Left ventricle myocardium inferior (tissue), 1 donor: ENCODE measurements at regions not wholly inside any gene's neighbourhood (a gene's known extent, or its start where the extent isn't known, plus 50 kb on each side); places are given as distances from the start of the nearest gene placed in this dataset.

Source experiments
- DNase-seq: peaks from one replicate; pipeline ENCODE4 v3.0.0-alpha.2; 2020
- H3K27ac ChIP-seq: fragments of 200-600 bp; replicated peaks from 2 replicates; pipeline ENCODE4 v1.8.0; 2021
- H3K27me3 ChIP-seq: fragments of 200-600 bp; 2 replicates; pipeline ENCODE4 v1.8.0; 2021; ENCODE audit warnings: low read depth
- H3K36me3 ChIP-seq: fragments of 200-600 bp; 2 replicates; pipeline ENCODE4 v1.8.0; 2021
- H3K4me1 ChIP-seq: fragments of 200-600 bp; 2 replicates; pipeline ENCODE4 v1.8.0; 2021
- H3K4me3 ChIP-seq: fragments of 200-600 bp; 2 replicates; pipeline ENCODE4 v1.8.0; 2021; ENCODE audit warnings: mild to moderate bottlenecking, moderate library complexity
- H3K9me3 ChIP-seq: fragments of 200-600 bp; replicated peaks from 2 replicates; pipeline ENCODE4 v1.8.0; 2021
- intact Hi-C: fragments of 100-400 bp; cut with micrococcal nuclease; formaldehyde crosslinking; loops from one replicate; pipeline ENCODE4 v1.11.0; 2022
- TF ChIP-seq, protein P1 (sequence below): fragments of 200-600 bp; IDR thresholded peaks from 2 replicates; pipeline ENCODE4 v1.8.0; 2021; ENCODE audit warnings: antibody characterized with exemption, mild to moderate bottlenecking, borderline replicate concordance
- donor health status: DM: no; HTN: yes; CAD: no; lungs with severe emphysema.

DNA sequence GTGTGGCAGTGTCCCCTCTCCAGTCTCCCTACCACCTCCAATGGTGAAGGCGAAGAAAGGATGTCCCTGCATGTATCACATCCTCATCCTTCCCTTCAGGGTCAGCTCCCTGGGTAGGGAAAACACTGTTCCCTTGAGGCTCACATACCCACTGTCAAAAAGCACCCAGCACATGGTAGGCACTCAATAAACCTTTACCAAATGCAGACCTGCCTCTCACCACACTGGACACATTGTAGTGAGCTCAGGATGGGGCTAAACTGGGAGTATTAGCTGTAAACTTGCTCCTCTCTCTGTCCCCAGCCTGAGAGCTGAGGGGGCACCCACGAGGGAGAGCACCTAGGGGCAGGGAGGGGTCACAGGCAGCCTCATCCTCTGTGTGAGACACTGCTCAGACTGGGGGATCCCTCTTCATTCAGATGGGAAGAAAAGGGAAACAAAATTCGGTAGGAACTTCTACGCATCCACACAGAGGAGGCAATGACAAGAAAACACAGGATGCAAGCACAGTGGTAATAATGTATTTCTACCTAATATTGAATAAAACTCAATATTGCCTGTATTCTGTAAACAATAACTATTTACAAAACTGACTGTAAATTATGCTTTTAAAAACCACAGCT is 101.6 kb upstream of the TOP3B start:
- peaks cover 76% of the 10 kb centered on the region for H3K27me3 ChIP-seq
- H3K9me3 ChIP-seq: no peaks in the 10 kb centered on the region
- peaks cover 5% of the 10 kb centered on the region for H3K4me1 ChIP-seq
- intact Hi-C loops: no loop called here
- H3K27ac ChIP-seq: no peak overlapping the region
- no peak overlapping the region for H3K4me3 ChIP-seq
- H3K36me3 ChIP-seq: no peaks in the 10 kb centered on the region
- TF ChIP-seq, protein P1, sequence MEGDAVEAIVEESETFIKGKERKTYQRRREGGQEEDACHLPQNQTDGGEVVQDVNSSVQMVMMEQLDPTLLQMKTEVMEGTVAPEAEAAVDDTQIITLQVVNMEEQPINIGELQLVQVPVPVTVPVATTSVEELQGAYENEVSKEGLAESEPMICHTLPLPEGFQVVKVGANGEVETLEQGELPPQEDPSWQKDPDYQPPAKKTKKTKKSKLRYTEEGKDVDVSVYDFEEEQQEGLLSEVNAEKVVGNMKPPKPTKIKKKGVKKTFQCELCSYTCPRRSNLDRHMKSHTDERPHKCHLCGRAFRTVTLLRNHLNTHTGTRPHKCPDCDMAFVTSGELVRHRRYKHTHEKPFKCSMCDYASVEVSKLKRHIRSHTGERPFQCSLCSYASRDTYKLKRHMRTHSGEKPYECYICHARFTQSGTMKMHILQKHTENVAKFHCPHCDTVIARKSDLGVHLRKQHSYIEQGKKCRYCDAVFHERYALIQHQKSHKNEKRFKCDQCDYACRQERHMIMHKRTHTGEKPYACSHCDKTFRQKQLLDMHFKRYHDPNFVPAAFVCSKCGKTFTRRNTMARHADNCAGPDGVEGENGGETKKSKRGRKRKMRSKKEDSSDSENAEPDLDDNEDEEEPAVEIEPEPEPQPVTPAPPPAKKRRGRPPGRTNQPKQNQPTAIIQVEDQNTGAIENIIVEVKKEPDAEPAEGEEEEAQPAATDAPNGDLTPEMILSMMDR: no peak
- DNase-seq: no peak

DNA sequence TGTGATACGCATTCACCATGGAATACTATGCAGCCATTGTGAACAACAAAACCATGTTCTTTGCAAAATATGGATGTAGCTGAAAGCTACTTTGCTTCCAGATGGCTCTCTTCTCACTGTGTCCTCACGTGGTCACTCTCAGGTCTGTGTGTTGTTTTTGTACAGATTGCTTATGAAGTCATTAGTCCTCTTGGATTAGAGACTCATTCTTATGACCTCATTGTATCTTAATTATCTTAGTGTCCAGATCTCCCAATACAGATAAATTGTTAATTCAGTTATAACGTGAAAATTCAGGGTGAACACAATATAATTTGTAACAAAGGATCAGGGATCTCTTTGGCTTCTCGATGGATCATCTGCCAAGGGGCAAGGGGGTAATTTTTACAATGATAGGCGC is 100.4 kb upstream of the TOP3B start:
- peaks cover 76% of the 10 kb centered on the region for H3K27me3 ChIP-seq
- no peak overlapping the region for H3K4me3 ChIP-seq
- no peaks in the 10 kb centered on the region for H3K36me3 ChIP-seq
- intact Hi-C loops: no loop called here
- TF ChIP-seq, protein P1: no peak
- no peak for DNase-seq
- H3K27ac ChIP-seq: no peak overlapping the region
- no peaks in the 10 kb centered on the region for H3K9me3 ChIP-seq
- peaks cover 5% of the 10 kb centered on the region for H3K4me1 ChIP-seq

DNA sequence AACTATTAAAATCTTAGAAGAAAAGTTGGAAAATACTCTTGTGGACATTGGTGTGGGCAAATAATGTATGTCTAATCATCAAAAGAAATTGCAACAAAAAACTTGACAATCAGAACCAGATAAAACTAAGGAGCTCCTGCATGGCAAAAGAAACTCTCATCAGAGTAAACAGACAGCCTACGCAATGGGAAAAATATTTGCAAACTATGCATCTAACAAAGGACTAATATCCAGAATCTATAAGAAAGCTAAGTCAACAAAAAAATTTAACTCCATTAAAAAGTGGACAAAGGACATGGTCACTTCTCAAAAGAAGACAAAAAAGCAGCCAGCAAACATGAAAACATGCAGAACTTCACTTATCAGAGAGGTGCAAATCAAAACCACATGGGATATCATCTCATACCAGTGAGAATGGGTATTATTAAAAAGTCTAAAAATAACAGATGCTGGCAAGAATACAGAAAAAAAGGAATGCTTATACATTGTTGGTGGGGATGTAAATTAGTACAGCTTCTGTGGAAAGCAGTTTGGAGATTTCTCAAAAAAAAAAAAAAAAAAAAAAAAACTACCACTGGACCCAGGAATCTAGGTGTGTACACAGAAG is 99.7 kb upstream of the TOP3B start:
- no peak for DNase-seq
- intact Hi-C loops: no loop called here
- no peak overlapping the region for H3K4me3 ChIP-seq
- no peaks in the 10 kb centered on the region for H3K9me3 ChIP-seq
- no peaks in the 10 kb centered on the region for H3K36me3 ChIP-seq
- peaks cover 5% of the 10 kb centered on the region for H3K4me1 ChIP-seq
- peaks cover 81% of the 10 kb centered on the region for H3K27me3 ChIP-seq
- TF ChIP-seq, protein P1: no peak
- H3K27ac ChIP-seq: no peak overlapping the region

DNA sequence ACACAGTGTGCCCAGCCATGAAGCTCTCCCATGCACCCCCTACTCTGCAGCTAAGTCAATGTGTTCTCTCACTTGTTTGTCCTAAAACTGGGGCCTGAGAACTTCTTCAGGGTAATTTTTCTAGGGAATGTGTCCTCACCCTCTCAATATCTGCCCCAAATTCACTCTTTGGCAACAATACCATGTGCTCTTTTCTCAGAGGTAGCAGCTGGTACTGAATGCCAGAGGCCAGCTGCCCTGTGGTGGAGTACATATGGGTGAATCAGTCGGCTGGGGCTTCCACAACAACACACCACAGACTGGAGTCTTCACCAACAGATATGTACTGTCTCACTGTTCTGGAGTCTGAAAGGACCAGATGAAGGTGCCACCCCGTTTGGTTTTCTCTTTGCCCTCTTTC is 97.7 kb upstream of the TOP3B start:
- TF ChIP-seq, protein P1: no peak
- no peak for DNase-seq
- Histone ChIP-seq H3K4me3 (no peak overlapping the region), H3K27ac (no peak overlapping the region), H3K4me1 (no peaks in the 10 kb centered on the region), H3K9me3 (no peaks in the 10 kb centered on the region), H3K27me3 (peaks cover 96% of the 10 kb centered on the region), H3K36me3 (no peaks in the 10 kb centered on the region)
- intact Hi-C loops: no loop called here

DNA sequence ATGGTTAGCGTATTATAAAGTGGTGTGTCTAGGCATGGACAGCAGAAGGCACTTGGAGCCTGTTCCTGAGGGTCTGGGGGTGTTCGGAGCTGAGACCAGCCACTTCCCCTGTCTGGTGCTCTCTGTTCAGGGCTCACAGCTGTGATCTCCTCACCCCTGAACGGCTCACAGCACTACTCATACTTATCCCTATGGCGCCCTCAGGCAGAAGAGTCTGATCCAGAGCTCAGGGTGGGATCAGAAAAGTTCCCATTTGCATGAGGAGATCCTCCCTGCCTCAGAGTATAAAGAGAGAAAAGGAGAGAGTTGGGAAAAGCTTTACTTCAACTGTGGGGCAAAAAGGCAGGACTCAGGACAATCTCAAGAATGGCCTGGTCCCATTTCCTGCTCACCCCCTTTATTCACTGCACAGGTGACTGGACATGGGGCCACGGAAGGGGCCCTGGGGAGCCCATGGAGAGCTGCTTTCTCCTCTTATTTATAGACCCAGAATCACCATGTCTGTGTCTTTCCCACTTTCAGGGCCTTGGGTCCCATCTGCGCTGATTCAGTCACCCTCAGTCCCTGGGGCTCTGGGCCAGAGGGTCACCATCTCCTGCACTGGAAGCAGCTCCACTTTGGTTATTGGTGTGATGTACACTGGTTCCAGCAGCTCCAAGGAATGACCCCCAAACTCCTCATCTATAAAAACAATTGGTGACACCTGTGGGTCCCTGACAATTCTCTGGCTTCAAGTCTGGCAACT is 97.0 kb upstream of the TOP3B start:
- intact Hi-C loops: no loop called here
- peaks cover 96% of the 10 kb centered on the region for H3K27me3 ChIP-seq
- TF ChIP-seq, protein P1: no peak
- H3K36me3 ChIP-seq: no peaks in the 10 kb centered on the region
- H3K27ac ChIP-seq: no peak overlapping the region
- no peaks in the 10 kb centered on the region for H3K4me1 ChIP-seq
- DNase-seq: no peak
- H3K4me3 ChIP-seq: no peak overlapping the region
- H3K9me3 ChIP-seq: no peaks in the 10 kb centered on the region
